Liver (tissue), 8 donors: ENCODE measurements at regions not wholly inside any gene's neighbourhood (a gene's known extent, or its start where the extent isn't known, plus 50 kb on each side); places are given as distances from the start of the nearest gene placed in this dataset.

ENCODE experiments used
- DNase-seq: peaks from one replicate; pipeline ENCODE4 v3.0.0-alpha.2; 2017; ENCODE audit warnings: low spot score
- H3K27ac ChIP-seq, 2 donors: one replicate each; pipeline ENCODE4 v1.7.0; 2013; ENCODE audit warnings: inconsistent platforms in 2 of 2, low read length in 2 of 2, control low read depth in 1 of 2, low read depth in 1 of 2, mild to moderate bottlenecking in 1 of 2
- H3K27me3 ChIP-seq, 4 donors: one replicate each; pipeline versions ENCODE4 v1.6.1 to v1.7.0; 2013; ENCODE audit warnings: low read length in 3 of 4, inconsistent platforms in 1 of 4, mild to moderate bottlenecking in 1 of 4, moderate library complexity in 1 of 4; ENCODE audit not compliant: control insufficient read depth in 4 of 4, insufficient read depth in 4 of 4
- H3K36me3 ChIP-seq, 4 donors: one replicate each; pipeline versions ENCODE4 v1.6.1 to v1.7.0; 2013; ENCODE audit warnings: low read length in 3 of 4, mild to moderate bottlenecking in 3 of 4, low read depth in 1 of 4, moderate library complexity in 1 of 4; ENCODE audit not compliant: control insufficient read depth in 4 of 4, insufficient read depth in 3 of 4
- H3K4me1 ChIP-seq, 4 donors: one replicate each; pipeline versions ENCODE4 v1.6.1 to v1.7.0; 2013; ENCODE audit warnings: low read length in 3 of 4, mild to moderate bottlenecking in 3 of 4, moderate library complexity in 1 of 4; ENCODE audit not compliant: control insufficient read depth in 4 of 4, insufficient read depth in 4 of 4
- H3K4me3 ChIP-seq, 3 donors: one replicate each; pipeline versions ENCODE4 v1.6.1 to v1.7.0; 2013; ENCODE audit warnings: low read length in 3 of 3, control low read depth in 1 of 3, low read depth in 1 of 3, mild to moderate bottlenecking in 1 of 3
- H3K9ac ChIP-seq, 2 donors: one replicate each; pipeline ENCODE4 v1.7.0; 2013; ENCODE audit warnings: low read length in 2 of 2, mild to moderate bottlenecking in 2 of 2, moderate library complexity in 2 of 2, control low read depth in 1 of 2, low read depth in 1 of 2
- H3K9me3 ChIP-seq, 4 donors: one replicate each; pipeline versions ENCODE4 v1.6.1 to v1.7.0; 2013; ENCODE audit warnings: low read length in 3 of 4; ENCODE audit not compliant: control insufficient read depth in 4 of 4
- EGR1 ChIP-seq, 2 donors: IDR thresholded peaks; 2 replicates each; pipeline ENCODE4 v1.6.1; 2016 to 2018; ENCODE audit warnings: antibody characterized with exemption in 2 of 2, low read depth in 2 of 2
- HNF4A ChIP-seq, 2 donors: conservative IDR thresholded peaks; 2 replicates each; pipeline ENCODE4 v1.6.1; 2016; ENCODE audit warnings: antibody characterized with exemption in 2 of 2, mild to moderate bottlenecking in 2 of 2
- JUND ChIP-seq, 2 donors: IDR thresholded peaks; 2 replicates each; pipeline ENCODE4 v1.6.1; 2016; ENCODE audit warnings: antibody characterized with exemption in 2 of 2
- MAX ChIP-seq: IDR thresholded peaks from 2 replicates; pipeline ENCODE4 v1.6.1; 2016; ENCODE audit warnings: antibody characterized with exemption
- NR2F2 ChIP-seq: IDR thresholded peaks from 2 replicates; pipeline ENCODE4 v1.6.1; 2016; ENCODE audit warnings: antibody characterized with exemption
- RAD21 ChIP-seq, 2 donors: IDR thresholded peaks; 2 replicates each; pipeline ENCODE4 v1.6.1; 2016; ENCODE audit warnings: antibody characterized with exemption in 2 of 2, mild to moderate bottlenecking in 2 of 2
- REST ChIP-seq: IDR thresholded peaks from 2 replicates; pipeline ENCODE4 v1.6.1; 2016; ENCODE audit warnings: antibody characterized with exemption, mild to moderate bottlenecking
- RXRA ChIP-seq, 2 donors: IDR thresholded peaks; 2 replicates each; pipeline ENCODE4 v1.6.1; 2017 to 2018; ENCODE audit warnings: antibody characterized with exemption in 2 of 2, mild to moderate bottlenecking in 1 of 2
- SP1 ChIP-seq: IDR thresholded peaks from 2 replicates; pipeline ENCODE4 v1.6.1; 2018; ENCODE audit warnings: antibody characterized with exemption, mild to moderate bottlenecking
- TAF1 ChIP-seq: conservative IDR thresholded peaks from 2 replicates; pipeline ENCODE4 v1.6.1; 2016; ENCODE audit warnings: antibody characterized with exemption, mild to moderate bottlenecking
- YY1 ChIP-seq: IDR thresholded peaks from 2 replicates; pipeline ENCODE4 v1.6.1; 2016; ENCODE audit warnings: antibody characterized with exemption, mild to moderate bottlenecking
- WGBS: extraction: QIAGEN DNeasy Blood & Tissue Kit; methylation state at CpG from one replicate; pipeline ENCODE4 v1.1.7; 2013; 5-methylcytosine and 5-hydroxymethylcytosine counted together
- TF ChIP-seq, protein P1 (sequence below): fragments of 150-350 bp; IDR thresholded peaks from 2 replicates; pipeline ENCODE4 v1.5.1; 2017; ENCODE audit warnings: improper control_type of control experiment, low read depth, low read length; ENCODE audit not compliant: missing input control
- TF ChIP-seq, protein P2 (sequence below): IDR thresholded peaks from 2 replicates; pipeline ENCODE4 v1.6.1; 2016; ENCODE audit warnings: antibody characterized with exemption
- TF ChIP-seq, protein P3 (sequence below): IDR thresholded peaks from 2 replicates; pipeline ENCODE4 v1.6.1; 2016; ENCODE audit warnings: antibody characterized with exemption
- donor health status: healthy.
- donor health status: healthy.
- donor health status: healthy.
- donor health status: healthy.
- donor health status: healthy.

DNA sequence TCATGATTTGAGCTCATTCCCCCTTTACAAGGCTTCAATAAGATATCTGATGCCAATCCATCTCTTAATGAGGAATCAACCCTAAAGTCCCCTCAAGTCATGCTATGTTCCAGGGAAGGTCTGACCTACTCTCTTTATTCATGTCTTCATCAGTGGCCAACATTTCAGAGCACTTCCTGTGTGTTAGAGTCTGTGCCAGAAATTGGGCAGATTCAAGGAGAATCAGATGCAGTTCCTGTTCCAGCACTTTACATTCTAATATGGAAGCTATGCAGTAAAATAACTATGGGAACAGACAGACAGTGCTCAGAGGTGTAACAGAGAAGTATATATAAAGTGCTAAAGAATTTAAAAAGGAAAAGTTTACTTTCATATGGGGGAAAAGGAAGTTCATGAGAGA, 193.4 kb upstream of the NR4A3 start:
- Histone ChIP-seq H3K27me3 (no peaks in the 10 kb centered on the region), H3K9me3 (no peaks in the 10 kb centered on the region), H3K36me3 (no peaks in the 10 kb centered on the region), H3K9ac (no peak overlapping the region), H3K4me3 (no peak overlapping the region), H3K27ac (no peak overlapping the region), H3K4me1 (no peaks in the 10 kb centered on the region)
- TF ChIP-seq NR2F2: no peak
- no peak for TF ChIP-seq RXRA (IDR thresholded peaks at IDR 0.05)
- no peak for TF ChIP-seq MAX
- TF ChIP-seq, protein P1, sequence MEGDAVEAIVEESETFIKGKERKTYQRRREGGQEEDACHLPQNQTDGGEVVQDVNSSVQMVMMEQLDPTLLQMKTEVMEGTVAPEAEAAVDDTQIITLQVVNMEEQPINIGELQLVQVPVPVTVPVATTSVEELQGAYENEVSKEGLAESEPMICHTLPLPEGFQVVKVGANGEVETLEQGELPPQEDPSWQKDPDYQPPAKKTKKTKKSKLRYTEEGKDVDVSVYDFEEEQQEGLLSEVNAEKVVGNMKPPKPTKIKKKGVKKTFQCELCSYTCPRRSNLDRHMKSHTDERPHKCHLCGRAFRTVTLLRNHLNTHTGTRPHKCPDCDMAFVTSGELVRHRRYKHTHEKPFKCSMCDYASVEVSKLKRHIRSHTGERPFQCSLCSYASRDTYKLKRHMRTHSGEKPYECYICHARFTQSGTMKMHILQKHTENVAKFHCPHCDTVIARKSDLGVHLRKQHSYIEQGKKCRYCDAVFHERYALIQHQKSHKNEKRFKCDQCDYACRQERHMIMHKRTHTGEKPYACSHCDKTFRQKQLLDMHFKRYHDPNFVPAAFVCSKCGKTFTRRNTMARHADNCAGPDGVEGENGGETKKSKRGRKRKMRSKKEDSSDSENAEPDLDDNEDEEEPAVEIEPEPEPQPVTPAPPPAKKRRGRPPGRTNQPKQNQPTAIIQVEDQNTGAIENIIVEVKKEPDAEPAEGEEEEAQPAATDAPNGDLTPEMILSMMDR: no peak
- no peak for TF ChIP-seq EGR1 (IDR thresholded peaks at IDR 0.05; ENCODE audit: low read depth in 2 of 2)
- TF ChIP-seq SP1: no peak
- TF ChIP-seq, protein P2, sequence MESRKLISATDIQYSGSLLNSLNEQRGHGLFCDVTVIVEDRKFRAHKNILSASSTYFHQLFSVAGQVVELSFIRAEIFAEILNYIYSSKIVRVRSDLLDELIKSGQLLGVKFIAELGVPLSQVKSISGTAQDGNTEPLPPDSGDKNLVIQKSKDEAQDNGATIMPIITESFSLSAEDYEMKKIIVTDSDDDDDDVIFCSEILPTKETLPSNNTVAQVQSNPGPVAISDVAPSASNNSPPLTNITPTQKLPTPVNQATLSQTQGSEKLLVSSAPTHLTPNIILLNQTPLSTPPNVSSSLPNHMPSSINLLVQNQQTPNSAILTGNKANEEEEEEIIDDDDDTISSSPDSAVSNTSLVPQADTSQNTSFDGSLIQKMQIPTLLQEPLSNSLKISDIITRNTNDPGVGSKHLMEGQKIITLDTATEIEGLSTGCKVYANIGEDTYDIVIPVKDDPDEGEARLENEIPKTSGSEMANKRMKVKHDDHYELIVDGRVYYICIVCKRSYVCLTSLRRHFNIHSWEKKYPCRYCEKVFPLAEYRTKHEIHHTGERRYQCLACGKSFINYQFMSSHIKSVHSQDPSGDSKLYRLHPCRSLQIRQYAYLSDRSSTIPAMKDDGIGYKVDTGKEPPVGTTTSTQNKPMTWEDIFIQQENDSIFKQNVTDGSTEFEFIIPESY: no peak
- TF ChIP-seq HNF4A (conservative IDR thresholded peaks at IDR 0.05): no peak
- TF ChIP-seq YY1: no peak
- no peak for TF ChIP-seq RAD21 (IDR thresholded peaks at IDR 0.05)
- TF ChIP-seq TAF1: no peak
- TF ChIP-seq REST: no peak
- no peak for DNase-seq

DNA sequence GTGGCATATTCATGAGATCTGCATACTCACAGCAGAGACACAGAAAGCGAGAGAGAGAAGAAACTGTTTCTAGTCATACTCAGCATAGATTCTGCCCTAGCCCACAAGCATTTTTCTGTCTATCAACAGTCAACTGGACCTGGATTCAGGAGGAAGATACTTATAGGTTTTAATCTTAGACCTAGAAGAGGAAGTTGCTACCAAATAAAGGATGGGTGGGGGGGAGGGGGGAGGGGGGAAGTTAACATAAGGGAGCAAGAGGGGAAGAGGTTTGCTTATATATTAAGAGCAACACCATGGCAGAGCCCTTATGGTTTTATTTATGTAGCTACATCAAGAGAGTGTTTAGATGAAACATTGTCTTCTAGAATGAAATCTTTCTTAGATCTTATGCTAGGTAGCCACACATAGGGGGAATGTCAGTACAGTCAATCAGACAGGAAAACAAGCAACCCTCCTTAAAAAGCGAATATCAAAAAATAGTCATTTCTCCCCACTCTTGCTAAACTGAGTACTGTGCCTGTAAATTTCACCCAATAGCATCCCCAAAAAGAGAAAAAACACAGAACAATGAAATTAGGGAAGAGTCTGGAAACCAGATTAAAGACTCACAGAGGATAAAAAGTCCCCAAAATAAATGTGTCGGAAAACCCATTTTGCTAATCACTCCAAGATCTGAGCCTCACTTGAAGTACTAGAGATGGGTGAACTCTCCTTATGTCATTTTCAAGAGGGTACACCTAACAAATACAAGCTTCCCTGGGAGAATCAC, 192.7 kb upstream of the NR4A3 start:
- Histone ChIP-seq H3K9ac (no peak overlapping the region), H3K9me3 (no peaks in the 10 kb centered on the region), H3K4me3 (no peak overlapping the region), H3K4me1 (no peaks in the 10 kb centered on the region), H3K27ac (no peak overlapping the region), H3K36me3 (no peaks in the 10 kb centered on the region), H3K27me3 (no peaks in the 10 kb centered on the region)
- TF ChIP-seq, protein P3, sequence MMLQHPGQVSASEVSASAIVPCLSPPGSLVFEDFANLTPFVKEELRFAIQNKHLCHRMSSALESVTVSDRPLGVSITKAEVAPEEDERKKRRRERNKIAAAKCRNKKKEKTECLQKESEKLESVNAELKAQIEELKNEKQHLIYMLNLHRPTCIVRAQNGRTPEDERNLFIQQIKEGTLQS: no peak
- TF ChIP-seq MAX (no peak), TAF1 (no peak), RXRA (IDR thresholded peaks at IDR 0.05) (no peak), REST (no peak), JUND (IDR thresholded peaks at IDR 0.05) (no peak)
- 94% methylated on average over 3 of the region's 3 CpGs for WGBS
- no peak for DNase-seq
